Fibroblast of the aortic adventitia (primary cell): ENCODE measurements at regions not wholly inside any gene's neighbourhood (a gene's known extent, or its start where the extent isn't known, plus 50 kb on each side); places are given as distances from the start of the nearest gene placed in this dataset.

ENCODE experiments used
- DNase-seq: peaks from one replicate; pipeline ENCODE4 v3.0.0-alpha.2; 2010; ENCODE audit warnings: low read depth
- H3K4me3 ChIP-seq: 2 replicates; pipeline ENCODE4 v1.5.1; 2011; ENCODE audit warnings: low read depth, mild to moderate bottlenecking, control low read depth, low read length, moderate library complexity
- TF ChIP-seq, protein P1 (sequence below): IDR thresholded peaks from 2 replicates; pipeline ENCODE4 v1.5.1; 2011; ENCODE audit warnings: mild to moderate bottlenecking, low read length, control low read depth, inconsistent platforms; ENCODE audit not compliant: insufficient read depth

DNA sequence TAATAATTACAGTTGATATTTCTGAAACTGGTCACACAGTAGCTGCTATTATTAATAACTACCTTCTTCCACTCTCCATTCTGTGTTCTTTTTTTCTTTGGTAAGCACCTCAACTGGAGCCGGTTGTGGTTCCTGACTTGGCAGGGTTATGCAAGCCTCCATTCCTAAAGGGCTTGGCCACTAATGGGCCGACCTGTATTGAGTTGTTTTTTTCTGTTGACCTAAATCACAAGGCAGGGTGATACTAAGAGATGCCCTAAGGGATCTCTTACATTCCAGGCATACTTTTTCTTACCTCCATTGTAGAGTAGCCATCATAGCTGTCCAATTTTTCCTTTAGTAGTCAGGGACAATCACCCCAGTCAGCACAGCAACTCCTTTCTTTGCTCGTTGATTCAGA is 1295.8 kb upstream of the ADGRL3 start:
- TF ChIP-seq, protein P1, sequence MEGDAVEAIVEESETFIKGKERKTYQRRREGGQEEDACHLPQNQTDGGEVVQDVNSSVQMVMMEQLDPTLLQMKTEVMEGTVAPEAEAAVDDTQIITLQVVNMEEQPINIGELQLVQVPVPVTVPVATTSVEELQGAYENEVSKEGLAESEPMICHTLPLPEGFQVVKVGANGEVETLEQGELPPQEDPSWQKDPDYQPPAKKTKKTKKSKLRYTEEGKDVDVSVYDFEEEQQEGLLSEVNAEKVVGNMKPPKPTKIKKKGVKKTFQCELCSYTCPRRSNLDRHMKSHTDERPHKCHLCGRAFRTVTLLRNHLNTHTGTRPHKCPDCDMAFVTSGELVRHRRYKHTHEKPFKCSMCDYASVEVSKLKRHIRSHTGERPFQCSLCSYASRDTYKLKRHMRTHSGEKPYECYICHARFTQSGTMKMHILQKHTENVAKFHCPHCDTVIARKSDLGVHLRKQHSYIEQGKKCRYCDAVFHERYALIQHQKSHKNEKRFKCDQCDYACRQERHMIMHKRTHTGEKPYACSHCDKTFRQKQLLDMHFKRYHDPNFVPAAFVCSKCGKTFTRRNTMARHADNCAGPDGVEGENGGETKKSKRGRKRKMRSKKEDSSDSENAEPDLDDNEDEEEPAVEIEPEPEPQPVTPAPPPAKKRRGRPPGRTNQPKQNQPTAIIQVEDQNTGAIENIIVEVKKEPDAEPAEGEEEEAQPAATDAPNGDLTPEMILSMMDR = no peak
- DNase-seq = no peak

DNA sequence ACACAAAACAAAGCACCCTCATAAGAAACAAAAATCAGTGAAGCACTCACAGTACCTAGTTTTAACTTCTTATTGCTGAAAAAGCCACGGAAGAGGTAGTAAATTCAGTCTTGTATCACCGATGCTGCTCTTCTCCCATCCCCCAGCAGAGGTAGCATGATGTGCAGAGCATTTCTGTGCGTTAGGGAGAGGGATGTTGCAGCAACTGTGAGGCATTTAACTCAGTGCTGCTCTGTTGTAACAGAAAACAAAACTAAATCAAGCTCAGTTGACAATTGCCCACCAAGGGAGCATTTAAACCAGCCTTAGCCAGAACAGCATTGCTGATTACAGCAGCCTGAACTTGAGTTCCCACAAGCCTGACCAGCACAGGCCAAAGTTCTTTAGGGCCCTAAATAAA is 1279.7 kb upstream of the ADGRL3 start:
- DNase-seq = no peak
- H3K4me3 ChIP-seq = no peak overlapping the region
- TF ChIP-seq, protein P1 = no peak

More for the DNA sequence above, 1295.8 kb upstream of the ADGRL3 start:
- no peak overlapping the region for H3K4me3 ChIP-seq

DNA sequence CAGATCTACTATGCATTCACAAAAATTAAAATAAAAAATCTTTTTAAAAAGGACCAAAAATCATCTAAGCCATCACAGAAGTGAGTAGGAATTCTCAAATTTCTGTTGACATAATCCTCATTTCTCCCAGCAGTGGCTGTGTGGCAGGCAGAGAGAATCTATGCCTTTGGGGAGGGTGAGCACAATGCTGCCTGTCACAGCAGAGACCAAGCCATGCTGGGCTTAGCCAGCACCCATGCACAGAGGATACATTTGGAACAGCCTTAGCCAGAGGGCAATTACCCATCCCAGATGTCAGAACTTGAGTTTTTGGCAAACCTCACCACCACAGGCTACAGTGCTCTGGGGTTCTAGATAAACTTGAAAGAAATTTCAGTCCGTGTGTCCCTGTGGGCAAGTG is 1274.8 kb upstream of the ADGRL3 start:
- DNase-seq = no peak
- TF ChIP-seq, protein P1 = no peak
- H3K4me3 ChIP-seq = no peak overlapping the region

DNA sequence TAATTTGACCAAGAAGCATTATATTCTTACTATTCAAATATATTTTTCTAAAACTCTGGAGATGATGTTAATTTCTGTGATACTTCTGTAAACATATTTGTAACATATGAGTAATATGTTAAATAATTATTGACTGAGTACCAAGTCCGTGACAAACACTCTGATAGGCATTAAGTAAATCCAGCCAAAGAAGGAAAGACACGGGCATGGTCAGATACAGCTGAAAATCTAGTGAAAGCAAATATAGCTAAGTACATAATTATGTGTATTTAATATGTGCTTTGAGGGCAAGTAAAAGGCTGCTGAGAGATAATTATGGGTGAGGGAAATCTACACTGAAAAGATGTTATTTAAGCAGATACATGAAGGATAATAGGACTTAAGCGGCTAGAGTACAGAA is 1263.6 kb upstream of the ADGRL3 start:
- TF ChIP-seq, protein P1 = no peak
- H3K4me3 ChIP-seq = no peak overlapping the region
- no peak for DNase-seq

DNA sequence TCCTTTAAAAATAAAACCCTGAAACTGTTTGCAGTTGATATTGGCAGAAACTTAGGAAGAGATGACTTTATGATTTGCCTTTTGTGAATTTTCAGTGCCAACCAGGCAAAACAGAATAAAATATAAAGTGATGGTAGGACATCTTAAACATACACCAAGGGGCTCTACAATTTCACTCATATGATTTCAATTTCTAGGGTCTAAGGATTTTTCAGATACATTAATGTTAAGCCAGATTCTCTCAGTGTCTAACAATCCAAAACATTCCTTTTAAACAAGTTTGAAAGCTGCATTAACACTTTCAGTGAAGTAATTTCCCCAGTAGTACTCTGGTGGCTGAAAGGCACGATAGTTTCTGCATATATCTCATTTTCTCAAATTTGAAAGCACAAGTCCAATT is 1262.0 kb upstream of the ADGRL3 start:
- DNase-seq = no peak
- no peak overlapping the region for H3K4me3 ChIP-seq
- TF ChIP-seq, protein P1 = no peak

DNA sequence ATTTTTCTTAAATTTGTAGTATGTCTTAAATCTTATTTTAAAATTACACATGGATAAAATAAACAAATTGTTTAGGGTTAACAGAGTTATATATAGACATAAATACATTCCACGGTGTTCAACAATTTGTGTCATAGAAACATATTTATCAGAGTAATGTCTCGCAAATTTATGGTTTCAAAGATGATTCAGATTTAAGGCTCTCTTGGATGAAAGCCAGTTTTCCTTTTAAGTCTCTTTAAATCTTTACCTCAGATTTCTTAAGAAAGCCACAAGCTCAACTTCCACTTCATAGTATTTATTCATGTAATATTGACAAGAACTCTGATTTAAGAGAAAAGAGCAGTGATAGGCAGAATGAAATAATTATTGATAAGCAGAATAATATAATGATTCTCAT is 1254.8 kb upstream of the ADGRL3 start:
- TF ChIP-seq, protein P1 = no peak
- no peak overlapping the region for H3K4me3 ChIP-seq
- DNase-seq = no peak

DNA sequence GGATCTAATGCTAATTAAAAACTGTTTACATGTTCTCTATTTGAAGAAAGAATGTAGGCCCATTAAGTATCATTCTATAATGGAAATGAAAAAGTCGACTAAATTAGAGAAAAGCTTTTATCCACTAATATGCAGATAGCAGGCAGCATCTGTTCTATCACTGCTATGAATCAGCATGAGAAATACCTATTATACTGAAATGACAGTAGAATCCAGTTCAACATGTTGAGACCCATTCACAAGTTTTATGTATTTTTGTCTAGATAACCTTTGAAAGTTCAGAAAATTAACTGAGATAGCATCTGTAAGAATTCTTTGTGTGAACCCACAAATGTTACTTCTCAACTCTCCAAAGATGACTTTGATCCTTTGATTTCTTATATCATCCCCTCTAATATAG is 1254.4 kb upstream of the ADGRL3 start:
- no peak overlapping the region for H3K4me3 ChIP-seq
- TF ChIP-seq, protein P1 = no peak
- DNase-seq = no peak
